ENCODE measurements at regions not wholly inside any gene's neighbourhood (a gene's known extent, or its start where the extent isn't known, plus 50 kb on each side); places are given as distances from the start of the nearest gene placed in this dataset.

GRCh38 chr6:168826078-168826390 is 385.1 kb downstream of the SMOC2 start:
- Histone ChIP-seq H3K36me3 (no peaks in the 10 kb centered on the region), H3K9me3 (no peaks in the 10 kb centered on the region), H3K27ac (peak overlapping the region in 1 of 2 donors; percentile 2), H3K4me3 (no peak overlapping the region), H3K4me1 (replicated peaks) (no peaks in the 10 kb centered on the region), H3K27me3 (replicated peaks; ENCODE audit: insufficient read depth) (no peaks in the 10 kb centered on the region)
- no peak for DNase-seq (ENCODE audit: low spot score)
- TF ChIP-seq POLR2A (IDR thresholded peaks at IDR 0.05): no peak
- TF ChIP-seq CTCF (IDR thresholded peaks at IDR 0.05): no peak
- TF ChIP-seq POLR2AphosphoS5 (IDR thresholded peaks at IDR 0.05): no peak
- intact Hi-C loops (cut with DNase I): no loop called here
- WGBS: 74% methylated on average over 23 of the region's 23 CpGs

- Histone ChIP-seq H3K27ac (no peak overlapping the region), H3K36me3 (no peaks in the 10 kb centered on the region), H3K4me3 (no peak overlapping the region), H3K9me3 (no peaks in the 10 kb centered on the region), H3K4me1 (replicated peaks) (no peaks in the 10 kb centered on the region), H3K27me3 (replicated peaks; ENCODE audit: insufficient read depth) (no peaks in the 10 kb centered on the region)
- WGBS: 94% methylated on average over 48 of the region's 68 CpGs
- no peak for DNase-seq (ENCODE audit: low spot score)
- TF ChIP-seq CTCF (IDR thresholded peaks at IDR 0.05) (no peak), POLR2A (IDR thresholded peaks at IDR 0.05) (no peak), POLR2AphosphoS5 (IDR thresholded peaks at IDR 0.05) (no peak)
- intact Hi-C loops (cut with DNase I): no loop called here
These were observed 384.5 kb downstream of the SMOC2 start for GRCh38 chr6:168825226-168826077.

DNA sequence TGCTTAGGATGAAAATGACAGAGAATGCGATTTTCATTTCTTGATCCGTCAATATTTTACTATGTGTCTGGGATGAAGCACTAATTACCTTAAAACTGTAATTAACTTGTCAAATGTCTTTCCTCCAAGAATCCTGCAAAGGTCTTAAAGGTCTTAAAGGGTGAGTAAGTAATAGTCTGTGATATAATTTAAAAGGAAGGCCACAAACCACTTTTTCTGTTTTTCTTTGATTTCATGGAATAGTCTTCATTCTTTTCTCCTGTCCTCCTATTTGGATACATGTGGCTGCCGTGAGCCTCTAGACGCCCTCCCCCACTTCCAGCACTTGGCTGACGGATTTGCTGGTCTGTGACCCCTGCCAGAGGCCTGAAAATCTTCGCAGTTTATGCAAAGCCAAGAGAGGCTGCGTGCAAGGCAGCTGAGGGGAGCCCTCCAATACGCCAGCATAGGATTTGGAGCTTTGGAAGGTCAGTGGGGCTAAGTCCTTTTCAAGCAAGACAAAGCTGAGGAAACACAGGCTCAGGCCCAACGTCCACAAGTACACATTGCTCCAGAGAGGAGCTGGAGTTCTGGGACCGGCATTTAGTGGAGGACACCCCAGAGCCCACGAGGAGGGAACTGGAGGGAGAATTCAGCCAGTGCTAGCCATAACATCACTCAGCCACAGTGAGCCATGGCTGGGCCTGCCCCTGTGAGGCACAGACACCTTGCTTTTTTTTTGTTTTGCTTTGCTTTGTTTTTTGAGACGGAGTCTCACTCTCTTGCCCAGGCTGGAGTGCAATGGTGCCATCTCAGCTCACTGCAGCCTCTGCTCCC is 382.6 kb downstream of the SMOC2 start:
- Histone ChIP-seq H3K36me3 (no peaks in the 10 kb centered on the region), H3K4me3 (no peak overlapping the region), H3K27ac (no peak overlapping the region), H3K9me3 (no peaks in the 10 kb centered on the region), H3K4me1 (replicated peaks) (no peaks in the 10 kb centered on the region), H3K27me3 (replicated peaks; ENCODE audit: insufficient read depth) (no peaks in the 10 kb centered on the region)
- TF ChIP-seq CTCF (IDR thresholded peaks at IDR 0.05) (no peak), POLR2AphosphoS5 (IDR thresholded peaks at IDR 0.05) (no peak), POLR2A (IDR thresholded peaks at IDR 0.05) (no peak)
- intact Hi-C loops (cut with DNase I): no loop called here
- WGBS: 66% methylated on average over 12 of the region's 12 CpGs
- DNase-seq (ENCODE audit: low spot score): no peak

DNA sequence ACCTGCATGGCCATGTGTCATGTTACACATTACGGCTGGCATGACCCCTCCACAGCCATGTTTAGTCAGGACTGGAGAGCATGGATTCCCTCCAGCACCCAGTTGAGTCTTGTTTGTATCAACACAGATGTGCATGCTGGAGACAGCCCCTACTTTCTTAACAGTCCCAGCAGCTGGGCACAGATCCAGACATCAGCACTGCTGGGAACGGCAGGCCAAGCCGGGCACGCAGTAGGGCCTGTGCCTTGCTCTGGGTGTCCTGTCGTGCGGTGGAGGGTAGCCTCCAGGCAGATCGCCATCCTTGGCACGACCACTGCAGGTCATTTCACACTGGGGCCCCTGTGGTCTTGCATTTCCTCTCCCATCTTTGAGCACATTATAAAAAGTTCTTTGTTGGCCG is 381.4 kb downstream of the SMOC2 start:
- WGBS: 61% methylated on average over 9 of the region's 9 CpGs
- Histone ChIP-seq H3K27ac (no peak overlapping the region), H3K4me3 (no peak overlapping the region), H3K4me1 (replicated peaks) (no peaks in the 10 kb centered on the region), H3K36me3 (no peaks in the 10 kb centered on the region), H3K27me3 (replicated peaks; ENCODE audit: insufficient read depth) (no peaks in the 10 kb centered on the region), H3K9me3 (no peaks in the 10 kb centered on the region)
- no peak for TF ChIP-seq CTCF (IDR thresholded peaks at IDR 0.05)
- TF ChIP-seq POLR2A (IDR thresholded peaks at IDR 0.05): no peak
- no peak for TF ChIP-seq POLR2AphosphoS5 (IDR thresholded peaks at IDR 0.05)
- no peak for DNase-seq (ENCODE audit: low spot score)
- intact Hi-C loops (cut with DNase I): no loop called here
